Neural cell (in vitro differentiated cells): ENCODE measurements at regions not wholly inside any gene's neighbourhood (a gene's known extent, or its start where the extent isn't known, plus 50 kb on each side); places are given as distances from the start of the nearest gene placed in this dataset.

Experiments used
- CTCF ChIP-seq: fragments of 450-650 bp; IDR thresholded peaks from 2 replicates; pipeline ENCODE4 v1.5.1; 2014; ENCODE audit warnings: antibody characterized with exemption, mild to moderate bottlenecking, moderate library complexity; ENCODE audit not compliant: poor library complexity, severe bottlenecking
- POLR2AphosphoS5 ChIP-seq: IDR thresholded peaks from 2 replicates; pipeline ENCODE4 v1.6.1; 2012

DNA sequence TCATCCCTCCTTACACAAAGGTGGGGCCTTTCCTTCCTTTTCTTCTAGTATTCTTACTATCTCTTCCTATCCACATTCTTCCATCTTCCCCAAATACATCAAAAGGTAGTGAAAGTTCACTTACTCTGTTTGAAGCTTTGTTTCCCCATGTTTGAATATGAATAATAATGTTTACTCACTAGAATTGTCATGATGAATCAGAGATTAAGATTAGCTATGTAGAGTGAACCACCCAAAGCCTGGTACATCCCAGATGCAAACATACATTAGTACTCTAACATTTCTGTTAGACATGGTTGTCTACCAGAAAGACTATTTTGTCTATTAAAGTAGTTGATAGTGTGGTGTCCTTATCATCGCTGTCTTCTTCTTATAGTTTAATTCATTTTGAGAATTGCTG lies 327.1 kb upstream of the TBC1D5 start:
- no peak for TF ChIP-seq CTCF
- no peak for TF ChIP-seq POLR2AphosphoS5
